MCF 10A (cell line): ENCODE measurements at regions not wholly inside any gene's neighbourhood (a gene's known extent, or its start where the extent isn't known, plus 50 kb on each side); places are given as distances from the start of the nearest gene placed in this dataset.

Experiments
- BruUV-seq: library from RNA; stranded (reverse); fragments of 400-500 nt; replicated peaks from 2 replicates; lab custom pipeline; 2021; lab: Mats Ljungman, UMichigan
- CTCF ChIA-PET: fragments of 300-600 bp; sonication (Branson Sonifier 250); formaldehyde crosslinking; extraction: SDS; loops from one replicate; lab custom pipeline; 2021; ENCODE audit warnings: antibody characterized with exemption, inconsistent platforms; lab: Yijun Ruan, JAX
- POLR2A ChIA-PET: fragments of 300-600, 350-650 bp; sonication (Branson Sonifier 250); formaldehyde crosslinking; extraction: SDS; loops from one replicate; lab custom pipeline; 2020; ENCODE audit warnings: antibody characterized with exemption, inconsistent platforms; lab: Yijun Ruan, JAX
- DNase-seq: peaks from one replicate; pipeline ENCODE4 v3.0.0-alpha.2; 2018; ENCODE audit not compliant: unreplicated experiment
- H3K27ac Mint-ChIP-seq: one replicate; pipeline ENCODE4 v1.8.0; 2022; ENCODE audit warnings: mild to moderate bottlenecking, low read depth, mixed read lengths; ENCODE audit not compliant: unreplicated experiment
- H3K27me3 Mint-ChIP-seq: one replicate; pipeline ENCODE4 v1.8.0; 2022; ENCODE audit warnings: mixed read lengths; ENCODE audit not compliant: insufficient read depth, unreplicated experiment
- H3K36me3 Mint-ChIP-seq: one replicate; pipeline ENCODE4 v1.8.0; 2022; ENCODE audit warnings: mild to moderate bottlenecking, moderate library complexity, mixed read lengths; ENCODE audit not compliant: insufficient read depth, unreplicated experiment
- H3K4me1 Mint-ChIP-seq: one replicate; pipeline ENCODE4 v1.8.0; 2022; ENCODE audit warnings: mixed read lengths; ENCODE audit not compliant: insufficient read depth, unreplicated experiment
- H3K4me3 Mint-ChIP-seq: one replicate; pipeline ENCODE4 v1.8.0; 2022; ENCODE audit warnings: mild to moderate bottlenecking, moderate library complexity, mixed read lengths; ENCODE audit not compliant: unreplicated experiment
- H3K9me3 Mint-ChIP-seq: one replicate; pipeline ENCODE4 v1.8.0; 2022; ENCODE audit warnings: mixed read lengths; ENCODE audit not compliant: unreplicated experiment
- intact Hi-C: fragments of 100-400 bp; cut with micrococcal nuclease; formaldehyde crosslinking; loops from 2 replicates; pipeline ENCODE4 v1.14.1; 2022
- TF ChIP-seq, protein P1 (sequence below): fragments of 200-600 bp; IDR thresholded peaks from one replicate; pipeline ENCODE4 v1.8.0; 2022; ENCODE audit warnings: antibody characterized with exemption, mild to moderate bottlenecking; ENCODE audit not compliant: unreplicated experiment

DNA sequence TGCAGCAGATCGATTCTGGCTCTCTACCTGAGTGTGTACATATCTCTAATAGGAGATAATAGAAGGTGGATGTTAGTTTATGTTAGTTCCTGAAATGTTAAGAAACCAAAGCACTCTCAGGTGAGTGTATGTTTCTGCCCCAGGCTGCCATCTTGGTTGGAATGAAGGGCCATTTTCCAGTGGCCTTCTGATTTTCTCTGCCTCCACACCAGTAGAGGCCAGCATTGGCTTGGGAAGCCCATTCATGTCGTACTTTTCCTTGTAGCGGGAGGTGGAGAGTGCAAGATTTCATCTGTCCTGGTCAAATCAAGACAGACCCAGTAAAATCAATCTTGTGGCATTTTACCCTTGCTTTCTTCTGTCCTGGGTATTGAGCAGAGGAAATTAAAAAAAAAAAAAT, 91.0 kb downstream of the GAS1 start:
- TF ChIP-seq, protein P1, sequence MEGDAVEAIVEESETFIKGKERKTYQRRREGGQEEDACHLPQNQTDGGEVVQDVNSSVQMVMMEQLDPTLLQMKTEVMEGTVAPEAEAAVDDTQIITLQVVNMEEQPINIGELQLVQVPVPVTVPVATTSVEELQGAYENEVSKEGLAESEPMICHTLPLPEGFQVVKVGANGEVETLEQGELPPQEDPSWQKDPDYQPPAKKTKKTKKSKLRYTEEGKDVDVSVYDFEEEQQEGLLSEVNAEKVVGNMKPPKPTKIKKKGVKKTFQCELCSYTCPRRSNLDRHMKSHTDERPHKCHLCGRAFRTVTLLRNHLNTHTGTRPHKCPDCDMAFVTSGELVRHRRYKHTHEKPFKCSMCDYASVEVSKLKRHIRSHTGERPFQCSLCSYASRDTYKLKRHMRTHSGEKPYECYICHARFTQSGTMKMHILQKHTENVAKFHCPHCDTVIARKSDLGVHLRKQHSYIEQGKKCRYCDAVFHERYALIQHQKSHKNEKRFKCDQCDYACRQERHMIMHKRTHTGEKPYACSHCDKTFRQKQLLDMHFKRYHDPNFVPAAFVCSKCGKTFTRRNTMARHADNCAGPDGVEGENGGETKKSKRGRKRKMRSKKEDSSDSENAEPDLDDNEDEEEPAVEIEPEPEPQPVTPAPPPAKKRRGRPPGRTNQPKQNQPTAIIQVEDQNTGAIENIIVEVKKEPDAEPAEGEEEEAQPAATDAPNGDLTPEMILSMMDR: no peak
- intact Hi-C loops: no loop called here
- POLR2A ChIA-PET: interaction anchor here (1.2 kb wide), 1 partner anchor 20 kb away, joined by 5 read pairs; no protein-coding TSS in a partner anchor
- Mint-ChIP-seq H3K27me3 (no peaks in the 10 kb centered on the region), H3K9me3 (peaks cover 9% of the 10 kb centered on the region), H3K27ac (no peak overlapping the region), H3K4me3 (no peak overlapping the region), H3K4me1 (no peaks in the 10 kb centered on the region), H3K36me3 (no peaks in the 10 kb centered on the region)
- BruUV-seq: no TSS peak
- CTCF ChIA-PET: no interaction called here
- no peak for DNase-seq

DNA sequence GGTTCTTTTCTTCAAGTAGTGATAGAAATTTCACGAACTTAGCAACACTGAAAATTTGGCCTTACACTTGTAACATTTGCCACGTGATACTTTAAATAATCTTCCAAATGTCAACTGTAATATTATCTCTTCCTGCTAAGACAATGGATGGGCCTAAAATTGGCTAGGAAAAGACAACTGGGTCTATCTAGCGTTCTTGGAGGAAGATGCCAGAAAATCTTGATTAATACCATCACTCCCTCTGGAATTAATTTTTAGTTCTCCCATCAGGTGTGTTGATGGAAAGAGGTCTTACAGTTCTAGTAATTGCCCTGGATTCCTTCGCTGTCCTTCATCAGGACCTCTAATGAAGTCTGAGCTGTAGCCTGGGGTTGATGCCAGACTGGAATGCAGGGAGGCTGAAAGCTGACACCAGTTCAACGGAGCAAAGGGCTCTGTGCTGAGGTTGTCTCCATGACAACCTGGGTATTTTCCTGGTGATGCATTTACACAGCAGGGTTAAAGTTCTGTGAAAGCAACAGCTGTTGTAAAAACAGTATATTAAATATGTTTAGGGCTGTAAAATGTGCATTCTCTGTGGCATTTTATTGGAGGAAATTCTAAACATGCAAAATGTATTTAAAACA, 92.3 kb downstream of the GAS1 start:
- ChIA-PET CTCF (interaction anchor here (0.5 kb wide), 1 partner anchor 82 kb away, joined by 3 read pairs; no protein-coding TSS in a partner anchor), POLR2A (no interaction called here)
- peak; percentile 60 for DNase-seq
- no TSS peak for BruUV-seq
- peaks cover 10% of the 10 kb centered on the region for H3K9me3 Mint-ChIP-seq
- H3K4me3 Mint-ChIP-seq: no peak overlapping the region
- H3K4me1 Mint-ChIP-seq: no peaks in the 10 kb centered on the region
- intact Hi-C loops: no loop called here
- H3K27ac Mint-ChIP-seq: no peak overlapping the region
- TF ChIP-seq, protein P1: no peak
- H3K36me3 Mint-ChIP-seq: no peaks in the 10 kb centered on the region
- H3K27me3 Mint-ChIP-seq: no peaks in the 10 kb centered on the region

DNA sequence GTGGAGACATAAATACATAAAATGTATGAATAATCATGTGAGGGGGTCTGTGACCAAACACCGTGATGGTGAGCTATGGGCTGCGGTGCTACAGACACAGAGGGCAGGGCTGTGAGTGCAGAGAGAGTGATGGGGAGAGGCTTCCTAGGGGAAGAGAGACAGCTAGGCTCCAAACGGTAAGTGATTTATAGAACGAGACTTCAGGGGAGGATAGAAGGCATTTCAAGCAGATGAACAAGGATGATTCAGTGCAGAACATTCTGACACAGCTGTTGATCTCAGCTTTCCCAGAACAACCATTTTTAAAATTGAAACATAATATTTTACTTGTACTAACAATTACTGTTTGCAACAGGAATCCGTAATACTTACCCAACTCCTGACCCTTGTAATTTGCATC, 100.7 kb downstream of the GAS1 start:
- Mint-ChIP-seq H3K27me3 (no peaks in the 10 kb centered on the region), H3K27ac (no peak overlapping the region), H3K36me3 (no peaks in the 10 kb centered on the region), H3K4me1 (peaks cover 5% of the 10 kb centered on the region), H3K4me3 (no peak overlapping the region), H3K9me3 (peaks cover 5% of the 10 kb centered on the region)
- ChIA-PET CTCF (interaction anchor here (0.7 to 0.9 kb wide), 2 partner anchors 21 to 165 kb away, joined by 4 to 5 read pairs; no protein-coding TSS in a partner anchor), POLR2A (no interaction called here)
- BruUV-seq: no TSS peak
- TF ChIP-seq, protein P1: no peak
- intact Hi-C loops: no loop called here
- no peak for DNase-seq

DNA sequence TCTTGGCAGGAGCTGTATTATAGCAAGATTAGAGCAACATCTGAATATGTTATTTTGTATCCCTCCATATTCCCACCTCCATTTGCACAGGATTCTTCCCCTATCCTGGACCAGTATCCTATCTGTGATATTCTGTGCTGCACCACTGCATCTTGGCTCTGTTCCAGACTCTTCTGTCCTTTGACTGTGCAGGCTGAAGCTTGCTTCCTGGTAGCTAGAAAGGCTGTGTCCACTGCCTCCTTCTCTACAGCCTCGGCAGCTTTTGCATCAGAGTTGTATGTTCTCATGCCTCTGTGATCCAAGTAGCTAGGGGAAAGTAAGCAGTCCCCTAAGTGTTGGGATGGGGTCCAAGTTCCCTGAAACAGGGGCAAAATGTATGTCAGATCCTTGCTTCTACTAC, 104.1 kb downstream of the GAS1 start:
- H3K27me3 Mint-ChIP-seq: no peaks in the 10 kb centered on the region
- TF ChIP-seq, protein P1: no peak
- H3K4me1 Mint-ChIP-seq: peaks cover 5% of the 10 kb centered on the region
- ChIA-PET CTCF (interaction anchor here (0.6 to 1.2 kb wide), 5 partner anchors 9 to 431 kb away, joined by 3 read pairs; no protein-coding TSS in a partner anchor), POLR2A (no interaction called here)
- BruUV-seq: no TSS peak
- intact Hi-C loops: no loop called here
- no peak overlapping the region for H3K27ac Mint-ChIP-seq
- H3K4me3 Mint-ChIP-seq: no peak overlapping the region
- peak; percentile 20 for DNase-seq
- no peaks in the 10 kb centered on the region for H3K36me3 Mint-ChIP-seq
- H3K9me3 Mint-ChIP-seq: no peaks in the 10 kb centered on the region
